IMR-90 (cell line): ENCODE measurements at regions not wholly inside any gene's neighbourhood (a gene's known extent, or its start where the extent isn't known, plus 50 kb on each side); places are given as distances from the start of the nearest gene placed in this dataset.

Experiments used
- ATAC-seq: fragments of 200-7000 bp; cut with Tn5 transposase; 2 replicates; pipeline ENCODE4 v1.9.1; 2020; ENCODE audit warnings: low read depth, mild to moderate bottlenecking, moderate library complexity
- BruUV-seq: library from RNA; stranded (reverse); fragments of 400-500 nt; replicated peaks from 2 replicates; lab custom pipeline; 2021; lab: Mats Ljungman, UMichigan
- CTCF ChIA-PET: fragments of 300-600 bp; formaldehyde crosslinking; extraction: SDS; loops from one replicate; lab custom pipeline; 2021; ENCODE audit warnings: antibody characterized with exemption; lab: Yijun Ruan, JAX
- POLR2A ChIA-PET: fragments of 300-600 bp; sonication (Branson Sonifier 250); formaldehyde crosslinking; loops from one replicate; lab custom pipeline; 2022; ENCODE audit warnings: antibody characterized with exemption; ENCODE audit not compliant: unreplicated experiment; lab: Charles Lee
- DNase-seq: peaks from one replicate; pipeline ENCODE4 v3.0.0; 2013
- H2AFZ ChIP-seq: replicated peaks from 2 replicates; pipeline ENCODE3; 2013; ENCODE audit warnings: low read length, mild to moderate bottlenecking; ENCODE audit not compliant: poor library complexity
- H2AK5ac ChIP-seq: 2 replicates; pipeline ENCODE4 v1.6.1; 2013; ENCODE audit warnings: low read depth, low read length, inconsistent platforms
- H2AK9ac ChIP-seq: replicated peaks from 2 replicates; pipeline ENCODE3; 2013; ENCODE audit warnings: mild to moderate bottlenecking, low read depth, low read length, moderate library complexity; ENCODE audit not compliant: poor library complexity
- H2BK120ac ChIP-seq: 2 replicates; pipeline ENCODE4 v1.6.1; 2013; ENCODE audit warnings: low read depth, low read length, inconsistent platforms
- H2BK15ac ChIP-seq: 3 replicates; pipeline ENCODE4 v1.6.1; 2013; ENCODE audit warnings: low read depth, low read length, inconsistent platforms
- H2BK20ac ChIP-seq: 2 replicates; pipeline ENCODE4 v1.6.1; 2013; ENCODE audit warnings: low read depth, mild to moderate bottlenecking, inconsistent platforms, low read length, moderate library complexity
- H2BK5ac ChIP-seq: 2 replicates; pipeline ENCODE4 v1.6.1; 2013; ENCODE audit warnings: mild to moderate bottlenecking, low read depth, low read length, inconsistent platforms; ENCODE audit not compliant: poor library complexity, severe bottlenecking
- H3K14ac ChIP-seq: replicated peaks from 2 replicates; pipeline ENCODE4 v1.6.1; 2013; ENCODE audit warnings: low read depth, low read length, inconsistent platforms
- H3K18ac ChIP-seq: 2 replicates; pipeline ENCODE4 v1.6.1; 2013; ENCODE audit warnings: low read depth, low read length, control low read depth
- H3K23ac ChIP-seq: 2 replicates; pipeline ENCODE4 v1.6.1; 2013; ENCODE audit warnings: low read depth, low read length, inconsistent platforms
- H3K27ac ChIP-seq: 2 replicates; pipeline ENCODE4 v1.5.1; 2013; ENCODE audit warnings: mild to moderate bottlenecking, control low read depth, low read length; ENCODE audit not compliant: insufficient read depth
- H3K27me3 ChIP-seq: 2 replicates; pipeline ENCODE4 v1.6.1; 2013; ENCODE audit warnings: low read length; ENCODE audit not compliant: control insufficient read depth, insufficient read depth
- H3K36me3 ChIP-seq: 2 replicates; pipeline ENCODE4 v1.6.1; 2013; ENCODE audit warnings: low read length, mixed read lengths; ENCODE audit not compliant: control insufficient read depth, insufficient read depth
- H3K4ac ChIP-seq: 2 replicates; pipeline ENCODE4 v1.6.1; 2013; ENCODE audit warnings: low read depth, low read length, inconsistent platforms
- H3K4me1 ChIP-seq: 2 replicates; pipeline ENCODE4 v1.6.1; 2013; ENCODE audit warnings: low read length, mixed read lengths; ENCODE audit not compliant: control insufficient read depth, insufficient read depth
- H3K4me2 ChIP-seq: 2 replicates; pipeline ENCODE4 v1.6.1; 2013; ENCODE audit warnings: low read depth, mild to moderate bottlenecking, control low read depth, low read length, moderate library complexity
- H3K4me3 ChIP-seq: 2 replicates; pipeline ENCODE4 v1.5.1; 2013; ENCODE audit warnings: low read depth, mild to moderate bottlenecking, control low read depth, low read length, moderate library complexity; ENCODE audit not compliant: insufficient read depth
- H3K56ac ChIP-seq: 2 replicates; pipeline ENCODE4 v1.6.1; 2013; ENCODE audit warnings: low read length, inconsistent platforms; ENCODE audit not compliant: insufficient read depth; ENCODE audit errors: extremely low read depth
- H3K79me1 ChIP-seq, 2 experiments: 2 replicates each; pipeline ENCODE4 v1.6.1; 2013; ENCODE audit warnings: low read length in 2 of 2, inconsistent platforms in 1 of 2, low read depth in 1 of 2
- H3K9ac ChIP-seq: 2 replicates; pipeline ENCODE4 v1.6.1; 2013; ENCODE audit warnings: low read depth, low read length, control low read depth
- H3K9me1 ChIP-seq: 2 replicates; pipeline ENCODE4 v1.6.1; 2013; ENCODE audit warnings: low read length, inconsistent platforms; ENCODE audit not compliant: insufficient read depth
- H3K9me3 ChIP-seq: 2 replicates; pipeline ENCODE4 v1.6.1; 2013; ENCODE audit warnings: low read length; ENCODE audit not compliant: control insufficient read depth, insufficient read depth
- H4K20me1 ChIP-seq: 2 replicates; pipeline ENCODE4 v1.6.1; 2013; ENCODE audit warnings: low read length, inconsistent platforms; ENCODE audit not compliant: insufficient read depth
- H4K5ac ChIP-seq: 2 replicates; pipeline ENCODE4 v1.6.1; 2013; ENCODE audit warnings: mild to moderate bottlenecking, low read depth, low read length, control low read depth
- H4K8ac ChIP-seq, 2 experiments: 2 replicates each; pipeline ENCODE4 v1.6.1; 2013; ENCODE audit warnings: low read depth in 2 of 2, low read length in 2 of 2, control low read depth in 1 of 2, inconsistent platforms in 1 of 2
- H4K91ac ChIP-seq: 2 replicates; pipeline ENCODE4 v1.6.1; 2013; ENCODE audit warnings: low read depth, low read length, inconsistent platforms; ENCODE audit not compliant: insufficient read depth
- BHLHE40 ChIP-seq: fragments of 150-350 bp; IDR thresholded peaks from 2 replicates; pipeline ENCODE4 v1.6.1; 2016; ENCODE audit warnings: mild to moderate bottlenecking, low read depth, low read length
- CEBPB ChIP-seq: IDR thresholded peaks from 2 replicates; pipeline ENCODE4 v1.6.1; 2012; ENCODE audit warnings: low read depth, low read length, improper control_type of control experiment
- ELK1 ChIP-seq: fragments of 150-350 bp; IDR thresholded peaks from 2 replicates; pipeline ENCODE4 v1.6.1; 2016; ENCODE audit warnings: low read depth, mild to moderate bottlenecking, low read length, moderate library complexity, borderline replicate concordance
- FOS ChIP-seq: fragments of 150-350 bp; IDR thresholded peaks from 2 replicates; pipeline ENCODE4 v1.6.1; 2016; ENCODE audit warnings: low read depth, low read length
- MAFK ChIP-seq: IDR thresholded peaks from 2 replicates; pipeline ENCODE4 v1.6.1; 2012; ENCODE audit warnings: low read depth, low read length, improper control_type of control experiment
- MAZ ChIP-seq: IDR thresholded peaks from 2 replicates; pipeline ENCODE4 v1.6.1; 2012; ENCODE audit warnings: low read depth, mild to moderate bottlenecking, low read length, improper control_type of control experiment, moderate library complexity, borderline replicate concordance
- MXI1 ChIP-seq: IDR thresholded peaks from 2 replicates; pipeline ENCODE4 v1.6.1; 2012; ENCODE audit warnings: low read depth, mild to moderate bottlenecking, low read length, moderate library complexity, borderline replicate concordance
- NFE2L2 ChIP-seq: fragments of 150-350 bp; IDR thresholded peaks from 2 replicates; pipeline ENCODE4 v1.6.1; 2016; ENCODE audit warnings: low read depth, mild to moderate bottlenecking, low read length
- POLR2A ChIP-seq: IDR thresholded peaks from 2 replicates; pipeline ENCODE4 v1.6.1; 2012; ENCODE audit warnings: mild to moderate bottlenecking, low read depth, low read length
- RAD21 ChIP-seq: IDR thresholded peaks from 2 replicates; pipeline ENCODE4 v1.6.1; 2012; ENCODE audit warnings: low read length, improper control_type of control experiment
- RCOR1 ChIP-seq: IDR thresholded peaks from 2 replicates; pipeline ENCODE4 v1.6.1; 2012; ENCODE audit warnings: mild to moderate bottlenecking, low read length, improper control_type of control experiment; ENCODE audit not compliant: insufficient replicate concordance
- RFX5 ChIP-seq: IDR thresholded peaks from 2 replicates; pipeline ENCODE4 v1.8.0; 2012; ENCODE audit warnings: low read depth, mild to moderate bottlenecking, low read length, moderate library complexity
- SMC3 ChIP-seq: fragments of 150-350 bp; IDR thresholded peaks from 2 replicates; pipeline ENCODE4 v1.6.1; 2016; ENCODE audit warnings: low read depth, mild to moderate bottlenecking, antibody characterized with exemption, low read length, moderate library complexity
- USF2 ChIP-seq: fragments of 150-350 bp; IDR thresholded peaks from 2 replicates; pipeline ENCODE4 v1.6.1; 2017; ENCODE audit warnings: mild to moderate bottlenecking, antibody characterized with exemption, low read length, low read depth
- WGBS, 2 experiments: methylation state at CpG; one replicate each; pipeline versions ENCODE4 v1.1.5 to v1.1.7; 2013; ENCODE audit warnings: missing lambda C conversion rate in 2 of 2; ENCODE audit not compliant: insufficient read length in 1 of 2; ENCODE audit errors: extremely low coverage in 2 of 2; 5-methylcytosine and 5-hydroxymethylcytosine counted together
- dilution Hi-C: fragments of 300-500 bp; cut with HindIII; formaldehyde crosslinking; loops from one replicate; pipeline ENCODE4 v1.14.3; 2018; ENCODE audit warnings: low sequenced_read_pairs; ENCODE audit not compliant: unreplicated experiment
- in situ Hi-C: fragments of 300-500 bp; cut with MboI; formaldehyde crosslinking; loops from 3 replicates; pipeline ENCODE4 v1.14.3; 2019; ENCODE audit warnings: low sequenced_read_pairs, inconsistent platforms, mixed read lengths
- intact Hi-C: fragments of 100-400 bp; cut with micrococcal nuclease; formaldehyde crosslinking; loops from 2 replicates; pipeline ENCODE4 v1.10.0; 2022

DNA sequence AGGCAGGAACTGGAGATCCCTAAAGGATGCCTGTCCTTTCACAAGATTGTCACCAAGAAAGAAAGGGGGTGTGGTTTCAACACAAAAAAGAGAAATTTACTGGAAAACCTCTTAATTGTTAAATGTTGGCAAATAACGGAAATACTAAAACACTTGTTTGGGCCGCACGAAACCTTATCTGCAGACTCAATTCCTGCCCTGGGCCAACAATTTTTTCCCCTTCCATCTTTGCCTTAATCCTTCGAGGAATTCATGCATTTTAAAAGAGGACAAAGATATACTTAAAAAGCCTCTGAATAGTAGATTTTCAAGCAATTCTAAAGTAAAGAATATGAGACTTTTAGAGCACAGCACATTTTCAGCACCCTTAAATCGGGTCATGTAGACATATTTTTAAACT lies 366.2 kb downstream of the DUSP6 start:
- H3K27me3 ChIP-seq = no peaks in the 10 kb centered on the region
- DNase-seq (no peak), ATAC-seq (no peak)
- no peak overlapping the region for H2AK5ac ChIP-seq
- no peaks in the 10 kb centered on the region for H3K79me1 ChIP-seq
- H3K9me3 ChIP-seq = no peaks in the 10 kb centered on the region
- H4K5ac ChIP-seq = no peak overlapping the region
- no peak overlapping the region for H3K4me3 ChIP-seq
- no peak overlapping the region for H2BK20ac ChIP-seq
- no peak overlapping the region for H3K56ac ChIP-seq
- H3K4me2 ChIP-seq = no peak overlapping the region
- no peaks in the 10 kb centered on the region for H3K36me3 ChIP-seq
- no peaks in the 10 kb centered on the region for H4K20me1 ChIP-seq
- no peak overlapping the region for H3K14ac ChIP-seq
- no peak overlapping the region for H3K23ac ChIP-seq
- H4K91ac ChIP-seq = no peak overlapping the region
- no peak overlapping the region for H2BK120ac ChIP-seq
- H4K8ac ChIP-seq = 0 out of 4 replicates have a peak overlapping the region, but pooled peaks of 1 of the 2 experiments have one; percentile 42
- no peaks in the 10 kb centered on the region; the same call in 1 of the 2 replicates for H3K4me1 ChIP-seq
- dilution Hi-C loops (loop anchor here (25.0 kb wide), 1 partner anchor 399 kb away; the partner anchor contains the start of gene KITLG), intact Hi-C loops (no loop called here), in situ Hi-C loops (loop anchor here (25.0 kb wide), 1 partner anchor 399 kb away; the partner anchor contains the start of gene KITLG)
- H3K4ac ChIP-seq = no peak overlapping the region
- H2AFZ ChIP-seq = no peak overlapping the region
- no peak overlapping the region for H2BK5ac ChIP-seq
- H2BK15ac ChIP-seq = no peak overlapping the region
- TF ChIP-seq POLR2A (no peak), RCOR1 (no peak), MAZ (no peak), RAD21 (no peak), MXI1 (no peak), CEBPB (no peak), MAFK (no peak), USF2 (no peak), ELK1 (no peak), BHLHE40 (no peak), FOS (no peak), RFX5 (no peak), NFE2L2 (no peak), SMC3 (no peak)
- CTCF ChIA-PET = interaction anchor here (0.7 kb wide), 1 partner anchor 254 kb away, joined by 4 read pairs; no protein-coding TSS in a partner anchor
- POLR2A ChIA-PET = no interaction called here
- H3K9ac ChIP-seq = no peak overlapping the region
- no peaks in the 10 kb centered on the region for H3K9me1 ChIP-seq
- WGBS, 2 experiments = 93% methylated on average over 2 of the region's 5 CpGs; no CpG with 5 or more reads in 1 of the 2 experiments
- no TSS peak for BruUV-seq
- H3K27ac ChIP-seq = no peak overlapping the region
- peak overlapping the region; percentile 46; the same call in 1 of the 2 replicates for H3K18ac ChIP-seq
- H2AK9ac ChIP-seq = no peak overlapping the region
